Coronary artery (tissue), 2 donors: ENCODE measurements at regions not wholly inside any gene's neighbourhood (a gene's known extent, or its start where the extent isn't known, plus 50 kb on each side); places are given as distances from the start of the nearest gene placed in this dataset.

Source experiments
- DNase-seq: peaks from one replicate; pipeline ENCODE4 v3.0.0-alpha.2; 2017; ENCODE audit warnings: low spot score
- H3K27ac ChIP-seq, 2 donors: fragments of 200-600 bp; sonication (generic); one replicate each; pipeline ENCODE4 v1.5.1; 2016 to 2019
- H3K4me3 ChIP-seq: fragments of 200-600 bp; sonication (generic); 2 replicates; pipeline ENCODE4 v1.5.1; 2016; ENCODE audit warnings: mild to moderate bottlenecking, moderate library complexity
- CTCF ChIP-seq: fragments of 200-600 bp; sonication (generic); IDR thresholded peaks from one replicate; pipeline ENCODE4 v1.5.1; 2019; ENCODE audit warnings: antibody characterized with exemption

- no peak for TF ChIP-seq CTCF
- Histone ChIP-seq H3K27ac (no peak overlapping the region), H3K4me3 (no peak overlapping the region)
- DNase-seq: no peak
Observed at GRCh38 chr4:79209822-79210635, 115.8 kb downstream of the NAA11 start.

GRCh38 chr4:79209081-79209480 lies 116.8 kb downstream of the NAA11 start:
- no peak for TF ChIP-seq CTCF
- DNase-seq: no peak
- no peak overlapping the region for H3K27ac ChIP-seq

GRCh38 chr4:79207281-79207680 lies 118.6 kb downstream of the NAA11 start:
- Histone ChIP-seq H3K27ac (no peak overlapping the region), H3K4me3 (no peak overlapping the region)
- TF ChIP-seq CTCF: no peak
- no peak for DNase-seq

More at GRCh38 chr4:79209081-79209480, 116.8 kb downstream of the NAA11 start:
- no peak overlapping the region for H3K4me3 ChIP-seq

GRCh38 chr4:79206660-79207059 lies 119.2 kb downstream of the NAA11 start:
- DNase-seq: no peak
- TF ChIP-seq CTCF: no peak

GRCh38 chr4:79205121-79205520 lies 120.7 kb downstream of the NAA11 start:
- DNase-seq: no peak
- no peak for TF ChIP-seq CTCF
- Histone ChIP-seq H3K4me3 (no peak overlapping the region), H3K27ac (no peak overlapping the region)

More at GRCh38 chr4:79206660-79207059, 119.2 kb downstream of the NAA11 start:
- Histone ChIP-seq H3K27ac (no peak overlapping the region), H3K4me3 (no peak overlapping the region)

GRCh38 chr4:79201971-79202370 lies 123.9 kb downstream of the NAA11 start:
- no peak overlapping the region for H3K4me3 ChIP-seq
- no peak for DNase-seq
- no peak for TF ChIP-seq CTCF

GRCh38 chr4:79199743-79200142 lies 126.1 kb downstream of the NAA11 start:
- no peak for TF ChIP-seq CTCF
- Histone ChIP-seq H3K27ac (no peak overlapping the region), H3K4me3 (no peak overlapping the region)
- DNase-seq: no peak

More at GRCh38 chr4:79201971-79202370, 123.9 kb downstream of the NAA11 start:
- no peak overlapping the region for H3K27ac ChIP-seq
